Chondrocyte (in vitro differentiated cells): ENCODE measurements at regions not wholly inside any gene's neighbourhood (a gene's known extent, or its start where the extent isn't known, plus 50 kb on each side); places are given as distances from the start of the nearest gene placed in this dataset.
"Not testable (repeated sequence)": the region's sequence is repeated elsewhere in the genome, so short reads cannot be mapped to it uniquely, and the experiment has no call there.

Experiments
- DNase-seq: peaks from one replicate; pipeline ENCODE4 v3.0.0; 2021; ENCODE audit warnings: mixed read lengths, low spot score
- H3K27ac Mint-ChIP-seq: one replicate; pipeline ENCODE4 v1.8.0; 2021; ENCODE audit warnings: mild to moderate bottlenecking, moderate library complexity, mixed read lengths; ENCODE audit not compliant: unreplicated experiment
- H3K27me3 Mint-ChIP-seq: 2 replicates; pipeline ENCODE4 v1.8.0; 2021; ENCODE audit warnings: low read depth, mixed read lengths
- H3K36me3 Mint-ChIP-seq: 2 replicates; pipeline ENCODE4 v1.8.0; 2021; ENCODE audit warnings: low read depth, mixed read lengths
- H3K4me1 Mint-ChIP-seq: 2 replicates; pipeline ENCODE4 v1.8.0; 2021; ENCODE audit warnings: low read depth, mild to moderate bottlenecking, mixed read lengths
- H3K4me3 Mint-ChIP-seq: one replicate; pipeline ENCODE4 v1.8.0; 2021; ENCODE audit warnings: mild to moderate bottlenecking, moderate library complexity, mixed read lengths; ENCODE audit not compliant: unreplicated experiment
- H3K9me3 Mint-ChIP-seq: 2 replicates; pipeline ENCODE4 v1.8.0; 2021; ENCODE audit warnings: low read depth, mixed read lengths
- CTCF ChIP-seq: fragments of 200-600 bp; sonication (generic); IDR thresholded peaks from 2 replicates; pipeline ENCODE4 v1.5.0; 2021; ENCODE audit warnings: antibody characterized with exemption, mild to moderate bottlenecking, moderate library complexity

GRCh38 chr15:29514926-29515325, 245.3 kb upstream of the NSMCE3 start:
- H3K36me3 Mint-ChIP-seq, result peaks cover 3% of the 10 kb centered on the region
- TF ChIP-seq CTCF, result no peak
- H3K9me3 Mint-ChIP-seq, result peaks cover 6% of the 10 kb centered on the region
- H3K27ac Mint-ChIP-seq, result no peak overlapping the region
- H3K4me3 Mint-ChIP-seq, result no peak overlapping the region
- no peaks in the 10 kb centered on the region for H3K4me1 Mint-ChIP-seq
- DNase-seq, result no peak
- peaks cover 14% of the 10 kb centered on the region for H3K27me3 Mint-ChIP-seq

GRCh38 chr15:29511663-29512062, 242.0 kb upstream of the NSMCE3 start:
- no peak for DNase-seq
- H3K27me3 Mint-ChIP-seq, result peaks cover 20% of the 10 kb centered on the region
- peaks cover 3% of the 10 kb centered on the region for H3K36me3 Mint-ChIP-seq
- no peak for TF ChIP-seq CTCF
- no peak overlapping the region for H3K27ac Mint-ChIP-seq
- no peaks in the 10 kb centered on the region for H3K4me1 Mint-ChIP-seq
- H3K4me3 Mint-ChIP-seq, result no peak overlapping the region
- peaks cover 22% of the 10 kb centered on the region for H3K9me3 Mint-ChIP-seq

- not testable (repeated sequence) for DNase-seq, H3K4me1 Mint-ChIP-seq, H3K4me3 Mint-ChIP-seq, H3K27ac Mint-ChIP-seq, H3K36me3 Mint-ChIP-seq
- Mint-ChIP-seq H3K27me3 (peaks cover 20% of the 10 kb centered on the region), H3K9me3 (peaks cover 42% of the 10 kb centered on the region)
Observed at GRCh38 chr15:29505535-29505934, 235.9 kb upstream of the NSMCE3 start.

GRCh38 chr15:29490747-29491471, 221.3 kb upstream of the NSMCE3 start:
- Mint-ChIP-seq H3K4me1 (no peaks in the 10 kb centered on the region), H3K27me3 (peaks cover 15% of the 10 kb centered on the region), H3K27ac (no peak overlapping the region), H3K9me3 (peaks cover 7% of the 10 kb centered on the region), H3K4me3 (no peak overlapping the region), H3K36me3 (peaks cover 2% of the 10 kb centered on the region)
- TF ChIP-seq CTCF, result no peak
- DNase-seq, result no peak

GRCh38 chr15:29480949-29481348, 211.3 kb upstream of the NSMCE3 start:
- TF ChIP-seq CTCF, result no peak
- no peak overlapping the region for H3K4me3 Mint-ChIP-seq
- H3K9me3 Mint-ChIP-seq, result no peaks in the 10 kb centered on the region
- peaks cover 7% of the 10 kb centered on the region for H3K27me3 Mint-ChIP-seq
- H3K4me1 Mint-ChIP-seq, result no peaks in the 10 kb centered on the region
- DNase-seq, result no peak
- H3K36me3 Mint-ChIP-seq, result no peaks in the 10 kb centered on the region
- H3K27ac Mint-ChIP-seq, result no peak overlapping the region

- Mint-ChIP-seq H3K9me3 (no peaks in the 10 kb centered on the region), H3K27me3 (peaks cover 7% of the 10 kb centered on the region), H3K27ac (no peak overlapping the region), H3K4me3 (no peak overlapping the region), H3K4me1 (no peaks in the 10 kb centered on the region), H3K36me3 (no peaks in the 10 kb centered on the region)
- DNase-seq, result no peak
- no peak for TF ChIP-seq CTCF
Observed at GRCh38 chr15:29480278-29480677, 210.7 kb upstream of the NSMCE3 start.
